ENCODE measurements at regions not wholly inside any gene's neighbourhood (a gene's known extent, or its start where the extent isn't known, plus 50 kb on each side); places are given as distances from the start of the nearest gene placed in this dataset.

DNA sequence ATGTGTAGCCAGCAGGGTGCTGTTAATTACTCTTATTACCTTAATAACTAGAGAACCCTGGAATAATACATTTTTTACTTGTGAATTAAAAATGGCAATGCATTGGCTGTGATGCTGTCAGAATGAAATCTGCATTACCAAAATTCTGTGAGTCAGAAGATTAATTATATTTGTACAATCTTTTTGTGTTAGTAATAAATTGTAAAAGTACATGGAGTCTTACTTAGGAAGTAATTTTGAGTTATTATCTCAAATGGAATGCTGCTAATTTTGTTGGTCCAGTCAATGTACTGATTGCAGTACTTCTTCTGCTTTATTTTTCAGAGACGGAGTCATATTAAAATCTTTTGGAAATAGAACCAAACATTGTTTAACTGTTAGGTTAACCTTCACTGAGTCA lies 152.0 kb upstream of the SLC10A2 start:
- TF ChIP-seq, protein P1, sequence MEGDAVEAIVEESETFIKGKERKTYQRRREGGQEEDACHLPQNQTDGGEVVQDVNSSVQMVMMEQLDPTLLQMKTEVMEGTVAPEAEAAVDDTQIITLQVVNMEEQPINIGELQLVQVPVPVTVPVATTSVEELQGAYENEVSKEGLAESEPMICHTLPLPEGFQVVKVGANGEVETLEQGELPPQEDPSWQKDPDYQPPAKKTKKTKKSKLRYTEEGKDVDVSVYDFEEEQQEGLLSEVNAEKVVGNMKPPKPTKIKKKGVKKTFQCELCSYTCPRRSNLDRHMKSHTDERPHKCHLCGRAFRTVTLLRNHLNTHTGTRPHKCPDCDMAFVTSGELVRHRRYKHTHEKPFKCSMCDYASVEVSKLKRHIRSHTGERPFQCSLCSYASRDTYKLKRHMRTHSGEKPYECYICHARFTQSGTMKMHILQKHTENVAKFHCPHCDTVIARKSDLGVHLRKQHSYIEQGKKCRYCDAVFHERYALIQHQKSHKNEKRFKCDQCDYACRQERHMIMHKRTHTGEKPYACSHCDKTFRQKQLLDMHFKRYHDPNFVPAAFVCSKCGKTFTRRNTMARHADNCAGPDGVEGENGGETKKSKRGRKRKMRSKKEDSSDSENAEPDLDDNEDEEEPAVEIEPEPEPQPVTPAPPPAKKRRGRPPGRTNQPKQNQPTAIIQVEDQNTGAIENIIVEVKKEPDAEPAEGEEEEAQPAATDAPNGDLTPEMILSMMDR (conservative IDR thresholded peaks at IDR 0.05 in 1 of 2, IDR thresholded peaks at IDR 0.05 in 1 of 2; ENCODE audit: low read depth in 1 of 2, low read length in 2 of 2): no peak
- TF ChIP-seq EZH2 (IDR thresholded peaks at IDR 0.05; ENCODE audit: low read length, missing control alignments): no peak
- H3K4me1 ChIP-seq (ENCODE audit: control insufficient read depth, extremely low read depth, insufficient read depth, low read length): no peaks in the 10 kb centered on the region
- no peaks in the 10 kb centered on the region for H3K27me3 ChIP-seq (ENCODE audit: control insufficient read depth, insufficient read depth, low read length)
- H3K36me3 ChIP-seq (ENCODE audit: control insufficient read depth, insufficient read depth, low read length): no peaks in the 10 kb centered on the region
- no peaks in the 10 kb centered on the region for H4K20me1 ChIP-seq (ENCODE audit: control insufficient read depth, extremely low read depth, insufficient read depth, low read length)
- H3K9me3 ChIP-seq (ENCODE audit: control insufficient read depth, insufficient read depth, low read depth, low read length): no peaks in the 10 kb centered on the region
- no peak overlapping the region for H3K4me3 ChIP-seq (replicated peaks in 1 of 4; ENCODE audit: control extremely low read depth in 1 of 4, insufficient read depth in 1 of 4, low read depth in 3 of 4, low read length in 4 of 4)
- H3K9ac ChIP-seq (ENCODE audit: insufficient read depth, low read length): no peak overlapping the region
- no peak overlapping the region for H3K4me2 ChIP-seq (ENCODE audit: extremely low read depth, insufficient read depth, low read length)
- no peak overlapping the region for H3K27ac ChIP-seq (ENCODE audit: insufficient read depth, low read length)
- H2AFZ ChIP-seq (ENCODE audit: low read length): no peak overlapping the region
- H3K79me2 ChIP-seq (ENCODE audit: control insufficient read depth, insufficient read depth, low read length): no peaks in the 10 kb centered on the region
- peak; percentile 15 to 49 for DNase-seq (ENCODE audit: low read depth in 2 of 2)

DNA sequence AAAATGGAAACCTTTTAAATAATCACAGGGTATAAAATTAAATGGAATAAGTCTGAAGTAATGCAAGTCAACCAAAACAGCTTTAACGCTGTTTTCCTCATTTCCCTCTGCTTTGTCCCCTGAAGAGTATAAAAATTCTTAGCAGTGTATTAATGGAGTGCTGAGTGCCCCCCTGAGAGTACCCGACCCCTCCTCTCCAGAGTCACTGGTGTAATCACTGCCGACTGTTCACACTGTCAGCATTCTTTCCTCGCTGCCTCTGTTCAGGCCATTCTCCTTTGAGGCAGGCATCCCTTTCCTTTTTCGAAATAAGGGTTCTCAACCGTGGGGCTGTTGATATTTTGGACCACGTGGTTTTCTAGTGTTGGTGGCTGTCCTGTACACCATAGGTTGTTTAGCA lies 146.9 kb upstream of the SLC10A2 start:
- Histone ChIP-seq H3K79me2 (ENCODE audit: control insufficient read depth, insufficient read depth, low read length) (no peaks in the 10 kb centered on the region), H3K27me3 (ENCODE audit: control insufficient read depth, insufficient read depth, low read length) (no peaks in the 10 kb centered on the region), H3K4me1 (ENCODE audit: control insufficient read depth, extremely low read depth, insufficient read depth, low read length) (no peaks in the 10 kb centered on the region), H3K9ac (ENCODE audit: insufficient read depth, low read length) (no peak overlapping the region), H3K27ac (ENCODE audit: insufficient read depth, low read length) (no peak overlapping the region), H3K9me3 (ENCODE audit: control insufficient read depth, insufficient read depth, low read depth, low read length) (no peaks in the 10 kb centered on the region), H3K4me2 (ENCODE audit: extremely low read depth, insufficient read depth, low read length) (no peak overlapping the region), H4K20me1 (ENCODE audit: control insufficient read depth, extremely low read depth, insufficient read depth, low read length) (no peaks in the 10 kb centered on the region), H3K36me3 (ENCODE audit: control insufficient read depth, insufficient read depth, low read length) (no peaks in the 10 kb centered on the region), H3K4me3 (replicated peaks in 1 of 4; ENCODE audit: control extremely low read depth in 1 of 4, insufficient read depth in 1 of 4, low read depth in 3 of 4, low read length in 4 of 4) (no peak overlapping the region), H2AFZ (ENCODE audit: low read length) (no peak overlapping the region)
- no peak for TF ChIP-seq EZH2 (IDR thresholded peaks at IDR 0.05; ENCODE audit: low read length, missing control alignments)
- TF ChIP-seq, protein P1 (conservative IDR thresholded peaks at IDR 0.05 in 1 of 2, IDR thresholded peaks at IDR 0.05 in 1 of 2; ENCODE audit: low read depth in 1 of 2, low read length in 2 of 2): no peak
- no peak for DNase-seq (ENCODE audit: low read depth in 2 of 2)

DNA sequence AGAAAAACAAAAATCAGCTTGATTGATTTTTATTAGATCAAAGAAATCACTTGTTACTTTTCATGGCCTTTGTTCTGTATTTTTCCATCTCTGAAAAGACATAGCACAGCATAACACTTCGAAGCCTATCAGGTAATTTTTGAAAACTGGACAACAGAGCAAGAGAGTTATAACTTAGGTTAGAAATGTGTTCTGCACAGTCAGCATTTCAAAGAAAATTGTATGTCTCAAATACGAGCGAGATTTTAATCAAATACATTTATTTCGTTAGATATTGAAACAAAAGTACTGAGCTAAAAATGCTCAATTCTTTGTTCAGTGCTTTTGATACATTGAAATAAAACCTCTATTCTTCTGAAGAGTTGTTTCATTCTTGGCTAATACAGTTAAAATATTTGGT lies 144.1 kb upstream of the SLC10A2 start:
- DNase-seq (ENCODE audit: low read depth in 2 of 2): no peak
- Histone ChIP-seq H3K27ac (ENCODE audit: insufficient read depth, low read length) (no peak overlapping the region), H3K27me3 (ENCODE audit: control insufficient read depth, insufficient read depth, low read length) (no peaks in the 10 kb centered on the region), H3K79me2 (ENCODE audit: control insufficient read depth, insufficient read depth, low read length) (no peaks in the 10 kb centered on the region), H3K9ac (ENCODE audit: insufficient read depth, low read length) (no peak overlapping the region), H2AFZ (ENCODE audit: low read length) (no peak overlapping the region), H3K36me3 (ENCODE audit: control insufficient read depth, insufficient read depth, low read length) (no peaks in the 10 kb centered on the region), H3K4me2 (ENCODE audit: extremely low read depth, insufficient read depth, low read length) (no peak overlapping the region), H3K4me1 (ENCODE audit: control insufficient read depth, extremely low read depth, insufficient read depth, low read length) (no peaks in the 10 kb centered on the region), H4K20me1 (ENCODE audit: control insufficient read depth, extremely low read depth, insufficient read depth, low read length) (no peaks in the 10 kb centered on the region), H3K4me3 (replicated peaks in 1 of 4; ENCODE audit: control extremely low read depth in 1 of 4, insufficient read depth in 1 of 4, low read depth in 3 of 4, low read length in 4 of 4) (no peak overlapping the region), H3K9me3 (ENCODE audit: control insufficient read depth, insufficient read depth, low read depth, low read length) (no peaks in the 10 kb centered on the region)
- TF ChIP-seq, protein P1 (conservative IDR thresholded peaks at IDR 0.05 in 1 of 2, IDR thresholded peaks at IDR 0.05 in 1 of 2; ENCODE audit: low read depth in 1 of 2, low read length in 2 of 2): no peak
- TF ChIP-seq EZH2 (IDR thresholded peaks at IDR 0.05; ENCODE audit: low read length, missing control alignments): no peak
